Renal cortex interstitium (tissue), 11 donors: ENCODE measurements at regions not wholly inside any gene's neighbourhood (a gene's known extent, or its start where the extent isn't known, plus 50 kb on each side); places are given as distances from the start of the nearest gene placed in this dataset.

Experiments
- DNase-seq, 11 donors: peaks; one replicate each; pipeline ENCODE4 v3.0.0-alpha.2; 2013; ENCODE audit warnings: low read depth in 9 of 11, low spot score in 4 of 11; ENCODE audit errors: extremely low read depth in 1 of 11

DNA sequence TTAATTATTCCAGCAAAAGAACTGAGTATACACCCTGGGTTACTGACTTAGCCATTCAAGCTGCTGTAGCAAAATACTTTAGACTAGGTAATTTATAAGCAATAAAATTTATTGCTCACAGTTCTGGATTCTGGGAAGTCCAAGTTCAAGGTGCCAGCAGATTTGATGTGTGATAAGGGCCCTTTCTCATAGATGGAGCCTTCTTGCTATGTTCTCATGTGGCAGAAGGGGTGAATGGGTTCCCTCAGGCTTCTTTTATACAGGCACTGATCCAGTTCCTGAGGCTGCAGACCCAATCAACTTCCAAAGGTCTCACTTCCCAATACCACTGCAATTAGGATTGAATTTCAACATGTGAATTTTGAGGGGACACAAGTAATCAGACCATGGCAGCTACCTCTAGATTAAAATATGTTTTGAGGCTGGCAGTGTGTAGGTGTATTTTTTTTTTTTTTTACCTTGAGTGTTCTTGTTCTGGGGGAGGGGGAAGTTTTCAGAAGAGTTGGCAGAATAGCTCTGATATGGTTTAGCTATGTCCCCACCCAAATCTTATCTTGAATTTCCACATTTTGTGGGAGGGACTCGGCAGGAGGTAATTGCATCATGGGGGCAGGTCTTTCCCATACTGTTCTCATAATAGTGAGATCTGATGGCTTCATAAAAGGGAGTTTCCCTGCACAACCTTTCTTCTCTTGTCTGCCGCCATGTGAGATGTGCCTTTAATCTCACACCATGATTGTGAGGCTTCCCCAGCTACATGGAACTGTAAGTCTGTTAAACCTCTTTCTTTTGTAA, 178.2 kb downstream of the RASSF9 start:
- DNase-seq = no peak

DNA sequence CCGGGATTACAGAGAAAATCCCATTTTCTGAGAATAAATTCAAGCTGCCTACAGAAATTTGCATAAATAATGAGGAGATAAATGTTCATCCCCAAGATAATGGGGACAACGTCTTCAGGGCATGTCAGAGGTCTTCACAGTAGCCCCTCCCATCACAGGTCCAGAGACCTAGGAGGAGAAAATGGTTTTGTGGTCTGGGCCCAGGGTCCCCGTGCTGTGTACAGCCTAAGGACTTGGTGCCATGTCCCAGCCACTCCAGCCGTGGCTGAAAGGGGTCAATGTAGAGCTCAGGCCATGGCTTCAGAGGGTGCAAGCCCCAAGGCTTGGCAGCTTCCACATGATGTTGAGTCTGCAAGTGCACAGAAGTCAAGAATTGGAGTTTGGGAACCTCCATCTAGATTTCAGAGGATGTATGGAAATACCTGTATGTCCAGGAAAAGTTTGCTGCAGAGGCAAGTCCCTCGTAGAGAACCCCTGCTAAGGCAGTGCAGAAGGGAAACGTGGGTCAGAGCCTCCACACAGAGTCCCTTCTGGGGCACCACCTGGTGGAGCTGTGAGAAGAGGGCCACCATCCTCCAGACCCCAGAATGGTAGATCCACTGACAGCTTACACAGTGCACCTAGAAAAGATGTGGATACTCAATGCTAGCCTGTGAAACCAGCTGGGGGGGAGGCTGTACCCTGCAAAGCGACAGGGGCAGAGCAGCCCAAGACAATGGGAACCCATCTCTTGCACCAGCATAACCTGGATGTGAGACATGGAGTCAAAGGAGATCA, 176.3 kb downstream of the RASSF9 start:
- no peak for DNase-seq

DNA sequence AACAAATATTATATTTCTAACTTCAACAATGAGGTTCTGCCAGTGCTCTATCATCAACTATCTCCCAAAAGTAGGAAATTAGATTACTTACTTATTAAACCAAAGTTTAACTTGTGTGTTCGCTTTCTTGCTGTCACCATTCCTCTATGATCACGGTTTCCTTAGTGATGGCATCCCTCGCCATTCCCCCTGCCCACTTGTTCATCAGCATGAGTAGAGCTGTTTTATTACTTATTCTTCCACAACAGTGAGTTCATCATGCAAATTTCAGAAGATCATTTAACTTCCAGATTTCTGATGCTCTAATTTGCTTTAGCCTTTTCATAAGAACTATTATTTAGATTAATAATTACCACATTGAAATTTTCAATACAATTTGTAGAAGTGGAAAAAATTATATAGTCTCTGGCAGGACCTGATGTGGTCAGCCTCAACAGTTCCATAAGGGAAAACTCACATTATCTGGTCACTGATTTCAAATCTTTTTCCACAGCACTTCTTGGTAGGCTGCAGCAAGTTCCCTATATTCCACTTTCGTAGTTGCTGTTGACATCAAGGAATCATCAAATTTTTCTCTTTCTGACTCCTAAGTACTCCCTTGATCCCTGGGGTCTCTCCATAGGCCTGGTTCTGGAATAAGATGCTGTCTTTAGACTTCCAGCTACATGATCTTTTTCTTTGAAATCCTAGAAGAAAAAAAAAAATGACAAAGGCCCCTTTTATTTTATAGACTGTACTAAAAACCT, 174.6 kb downstream of the RASSF9 start:
- DNase-seq = no peak

DNA sequence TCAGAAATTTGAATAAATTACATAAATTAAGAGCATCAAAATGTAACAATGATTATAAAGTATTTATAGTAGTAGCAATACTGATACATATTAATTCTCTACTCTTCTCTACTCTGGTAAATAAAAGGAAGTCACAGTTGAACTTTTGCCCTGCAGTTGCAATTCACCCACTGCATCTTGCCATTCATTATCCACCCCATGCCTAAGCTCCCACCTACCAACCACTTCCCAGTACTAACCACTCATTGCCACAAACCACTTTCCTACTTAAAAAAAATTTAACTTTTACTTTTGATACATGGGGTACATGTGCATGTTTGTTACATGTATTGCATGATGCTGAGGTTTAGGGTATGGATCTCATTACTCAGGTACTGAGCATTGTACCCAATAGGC, 174.0 kb downstream of the RASSF9 start:
- no peak for DNase-seq

DNA sequence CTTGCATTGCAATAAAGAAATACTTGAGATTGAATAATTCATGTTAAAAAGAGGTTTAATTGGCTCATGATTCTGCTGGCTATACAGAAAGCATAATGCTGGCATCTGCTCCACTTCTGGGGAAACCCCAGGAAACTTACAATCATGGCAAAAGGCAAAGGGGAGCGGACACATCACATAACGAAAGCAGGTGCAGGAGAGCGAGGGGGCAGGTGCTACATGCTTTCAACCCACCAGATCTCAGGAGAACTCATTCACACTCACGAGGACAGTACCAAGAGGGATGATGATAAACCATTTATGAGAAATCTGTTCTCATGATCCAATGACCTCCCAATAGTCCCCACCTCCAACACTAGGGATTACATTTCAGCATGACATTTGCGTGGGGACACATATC, 172.6 kb downstream of the RASSF9 start:
- DNase-seq = no peak

DNA sequence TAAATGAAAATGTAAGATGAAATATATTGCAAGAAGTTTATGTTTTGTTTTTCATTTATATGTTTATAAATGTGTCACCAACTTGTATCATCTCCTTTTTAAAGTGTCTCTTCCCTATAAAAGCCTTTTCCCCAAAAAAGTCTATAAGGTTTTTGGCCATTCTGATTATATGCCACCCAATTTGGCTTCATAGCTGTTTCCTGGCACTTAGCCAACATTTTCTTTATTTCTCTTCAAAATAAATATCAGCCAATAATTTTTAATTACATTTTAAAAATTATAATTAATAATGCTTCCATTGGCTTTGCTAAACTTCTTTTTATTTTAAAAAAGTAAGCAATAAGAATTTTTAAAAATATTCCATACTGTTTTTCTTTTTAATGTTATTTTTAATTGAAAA, 171.8 kb downstream of the RASSF9 start:
- DNase-seq = no peak

DNA sequence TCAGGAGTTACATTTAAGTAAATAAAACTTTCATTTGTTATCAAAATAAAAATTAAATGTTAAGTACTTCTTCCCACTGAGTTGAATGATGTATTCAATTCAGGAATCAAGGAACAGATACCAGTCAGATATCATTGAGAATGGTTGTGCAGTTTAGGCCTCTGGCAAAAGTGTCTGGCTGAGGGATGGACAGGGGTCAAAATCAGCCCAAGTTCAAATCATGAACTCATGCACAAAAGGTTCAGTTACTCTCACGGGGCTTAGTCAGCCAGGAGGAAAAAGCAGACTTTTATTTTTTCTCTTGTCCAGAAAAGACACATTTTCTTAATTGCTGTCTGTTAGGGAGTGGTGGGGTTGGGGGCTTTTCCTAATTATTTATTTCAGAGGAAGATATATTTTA, 166.3 kb downstream of the RASSF9 start:
- DNase-seq = no peak

DNA sequence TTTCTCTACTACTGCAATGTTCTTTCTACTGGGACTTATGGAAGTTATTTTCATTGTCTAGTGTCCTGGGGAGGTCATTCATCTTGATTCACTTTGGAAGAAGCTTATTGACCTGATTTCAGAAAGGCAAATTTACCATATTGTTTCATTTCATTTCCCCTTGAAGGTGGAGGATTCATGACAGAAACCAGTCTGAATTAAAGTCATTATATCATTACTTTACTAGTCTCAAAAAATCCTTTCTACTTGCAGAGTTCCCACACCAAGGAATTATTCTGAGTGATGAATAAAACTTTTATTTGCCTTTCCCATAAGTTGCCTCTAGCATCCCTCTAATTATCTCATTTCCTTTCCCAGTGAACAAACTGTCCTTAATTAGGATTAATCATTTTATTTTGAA, 163.8 kb downstream of the RASSF9 start:
- DNase-seq = no peak

DNA sequence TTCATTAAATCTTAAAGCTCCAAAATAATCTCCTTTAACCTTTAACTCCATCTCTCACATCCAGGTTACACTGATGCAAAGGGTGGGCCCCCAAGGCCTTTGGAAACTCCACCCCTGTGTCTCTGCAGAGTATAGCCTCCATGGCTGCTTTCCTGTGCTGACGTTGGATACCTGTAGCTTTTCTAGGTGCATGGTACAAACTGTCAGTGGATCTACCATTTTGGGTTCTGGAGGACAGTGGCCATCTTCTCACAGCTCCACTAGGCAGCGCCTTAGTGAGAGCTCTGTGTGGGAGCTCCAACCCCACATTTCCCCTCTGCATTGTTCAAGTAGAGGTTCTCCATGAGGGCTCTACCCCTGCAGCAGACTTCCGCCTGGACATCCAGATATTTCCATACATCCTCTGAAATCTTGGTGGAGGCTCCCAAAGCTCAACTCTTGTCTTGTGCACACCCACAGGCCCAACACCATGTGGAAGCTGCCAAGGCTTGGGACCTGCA, 162.2 kb downstream of the RASSF9 start:
- DNase-seq = no peak

DNA sequence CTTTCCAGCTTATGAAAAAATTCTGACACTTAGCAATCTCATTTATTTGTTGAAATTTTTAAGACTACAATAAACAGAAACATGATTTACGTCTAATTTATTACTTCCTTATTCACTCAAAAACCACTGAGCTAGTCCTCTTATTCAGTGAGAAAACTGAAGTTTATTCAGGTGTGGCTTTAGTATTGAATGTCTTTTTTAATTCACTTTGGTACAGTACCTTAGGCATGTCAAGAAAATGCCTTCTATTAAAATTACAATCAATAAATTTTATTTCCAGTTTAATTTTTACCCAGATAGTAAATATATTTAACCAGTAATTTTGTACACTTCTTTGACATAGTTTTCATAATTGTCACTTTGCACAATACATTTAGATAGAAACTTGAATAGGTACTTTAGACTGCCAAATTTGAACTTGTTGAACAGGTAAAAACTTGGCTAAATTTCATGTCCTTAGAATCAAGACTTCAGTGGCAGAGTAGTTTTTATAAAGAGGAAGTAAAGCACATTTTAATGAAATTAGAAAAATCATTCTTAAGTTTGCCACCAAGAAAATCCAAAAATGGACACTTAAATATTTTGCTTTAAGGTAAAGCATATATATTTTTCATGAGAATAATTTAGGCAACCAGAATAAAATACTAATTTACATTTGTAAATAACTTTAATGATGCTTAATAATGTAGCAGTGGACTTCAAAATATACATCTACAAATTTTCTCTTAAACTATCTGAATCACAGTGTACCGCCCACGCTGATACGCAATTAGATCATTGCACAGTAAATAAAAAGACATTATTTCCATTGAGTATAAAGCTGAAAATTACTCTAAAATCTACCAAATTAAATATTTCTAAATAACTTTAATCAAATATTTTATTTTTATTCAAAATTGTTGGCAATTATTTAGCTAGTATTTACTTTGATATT, 159.1 kb downstream of the RASSF9 start:
- DNase-seq = no peak

DNA sequence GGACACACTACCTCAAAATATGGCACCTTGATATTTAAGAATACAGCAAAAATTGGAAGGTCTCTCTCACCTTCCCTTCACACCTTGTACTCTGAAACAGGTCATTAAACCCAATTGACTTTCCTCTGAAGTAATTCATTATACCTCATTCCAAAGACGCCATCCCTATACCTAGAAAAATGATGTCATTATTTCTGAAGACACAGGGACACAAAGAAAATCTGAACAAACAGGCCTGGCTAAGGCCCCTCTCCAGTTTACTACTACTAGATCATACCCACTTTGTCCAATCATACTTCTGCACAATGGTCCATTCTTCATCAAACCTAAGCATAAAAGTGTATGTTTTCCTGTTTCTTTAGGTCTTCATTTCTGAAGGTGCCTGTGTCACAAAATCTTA, 156.9 kb downstream of the RASSF9 start:
- no peak for DNase-seq

DNA sequence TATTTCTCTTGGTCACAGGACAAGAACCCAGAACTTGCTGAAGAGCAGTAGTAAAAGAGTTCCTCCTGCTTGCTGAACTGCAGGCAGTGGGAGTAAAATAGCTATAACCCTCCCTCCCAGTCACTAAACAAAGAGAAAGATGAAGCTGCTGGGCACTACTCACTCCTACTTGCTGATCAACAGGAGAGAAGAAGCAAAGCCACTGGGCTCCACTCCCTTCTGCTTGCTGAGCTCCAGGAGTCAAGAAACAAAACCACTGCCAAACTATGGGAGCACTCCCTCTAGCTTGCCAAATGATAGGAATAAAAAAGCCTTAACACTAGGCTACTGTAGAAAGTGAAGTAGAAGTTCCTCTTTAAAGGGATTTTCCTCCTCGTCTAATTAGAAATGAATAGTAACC, 155.3 kb downstream of the RASSF9 start:
- no peak for DNase-seq

DNA sequence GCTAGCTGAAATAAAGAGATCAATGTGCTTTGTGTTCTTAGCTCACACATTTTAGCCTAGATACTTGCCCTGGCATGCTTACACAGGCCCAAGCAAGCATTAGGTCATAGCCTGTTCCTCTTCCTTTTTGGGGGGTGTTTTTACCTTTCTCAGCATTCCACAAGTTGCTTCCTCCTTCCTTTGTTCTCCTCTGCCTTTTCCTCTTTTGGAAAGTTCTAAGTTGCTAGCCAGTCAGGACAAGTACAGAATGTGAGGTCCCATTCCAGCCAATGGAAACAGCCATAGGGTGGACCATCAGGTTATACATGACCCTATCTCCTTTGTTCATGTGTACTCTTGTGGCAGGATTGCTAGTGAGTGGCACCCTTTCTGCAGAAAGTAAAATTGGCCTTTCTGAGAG, 154.9 kb downstream of the RASSF9 start:
- DNase-seq = no peak

DNA sequence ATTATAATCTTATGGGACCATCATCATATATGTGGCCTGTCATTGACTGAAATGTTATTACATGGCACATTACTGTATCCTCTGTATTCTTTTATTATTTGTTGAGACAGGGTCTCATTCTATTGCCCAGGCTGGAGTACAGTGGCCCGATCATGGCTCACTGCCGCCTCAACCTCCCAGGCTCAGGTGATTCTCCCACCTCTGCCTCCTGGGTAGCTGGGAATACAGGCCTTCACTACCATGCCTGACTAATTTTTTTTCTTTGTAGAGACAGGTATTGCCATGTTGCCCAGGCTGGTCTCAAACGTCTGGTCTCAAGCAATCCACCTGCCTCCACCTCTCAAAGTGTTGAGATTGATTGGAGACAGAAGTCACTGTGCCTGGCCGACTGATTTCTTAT, 153.2 kb downstream of the RASSF9 start:
- DNase-seq = no peak

DNA sequence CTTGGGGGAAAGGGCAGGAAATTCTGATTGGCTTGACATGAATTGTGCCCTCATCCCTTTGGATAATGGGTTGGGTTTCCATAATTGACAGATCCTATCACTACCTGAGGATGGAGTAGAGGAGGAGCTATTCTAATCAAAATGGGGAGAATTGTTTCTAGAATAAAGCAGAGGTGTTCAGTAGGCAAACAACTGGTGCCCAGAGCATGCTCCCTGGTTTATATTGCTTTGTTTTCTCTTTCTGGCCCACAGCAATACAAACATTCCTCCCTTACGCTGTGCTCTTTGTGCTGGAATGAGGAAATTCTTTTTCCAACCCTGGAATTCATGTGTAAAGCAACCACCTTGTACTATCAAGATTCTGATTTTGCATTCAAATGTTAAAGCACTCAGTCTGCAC, 147.4 kb downstream of the RASSF9 start:
- peak in 2 of 11 donors; percentile 20 to 27 for DNase-seq

DNA sequence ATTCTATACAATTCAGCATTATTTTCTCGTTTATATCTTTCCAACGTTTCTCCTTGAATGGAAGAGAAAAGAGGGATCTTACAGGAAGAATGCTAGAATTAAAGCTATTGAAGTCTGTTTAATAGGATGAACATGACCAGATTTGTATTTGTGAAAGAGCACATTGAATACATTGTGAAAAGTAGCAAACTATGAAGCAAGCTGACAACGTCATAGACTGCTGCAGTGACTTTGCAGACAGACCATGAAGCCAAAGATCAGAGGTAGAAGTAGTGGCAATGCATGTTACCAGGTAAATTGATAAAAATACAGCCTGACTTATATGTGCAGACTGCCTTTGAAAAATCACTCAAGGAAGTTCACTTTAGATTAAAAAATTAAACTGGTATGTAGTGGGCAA, 146.1 kb downstream of the RASSF9 start:
- DNase-seq = no peak

DNA sequence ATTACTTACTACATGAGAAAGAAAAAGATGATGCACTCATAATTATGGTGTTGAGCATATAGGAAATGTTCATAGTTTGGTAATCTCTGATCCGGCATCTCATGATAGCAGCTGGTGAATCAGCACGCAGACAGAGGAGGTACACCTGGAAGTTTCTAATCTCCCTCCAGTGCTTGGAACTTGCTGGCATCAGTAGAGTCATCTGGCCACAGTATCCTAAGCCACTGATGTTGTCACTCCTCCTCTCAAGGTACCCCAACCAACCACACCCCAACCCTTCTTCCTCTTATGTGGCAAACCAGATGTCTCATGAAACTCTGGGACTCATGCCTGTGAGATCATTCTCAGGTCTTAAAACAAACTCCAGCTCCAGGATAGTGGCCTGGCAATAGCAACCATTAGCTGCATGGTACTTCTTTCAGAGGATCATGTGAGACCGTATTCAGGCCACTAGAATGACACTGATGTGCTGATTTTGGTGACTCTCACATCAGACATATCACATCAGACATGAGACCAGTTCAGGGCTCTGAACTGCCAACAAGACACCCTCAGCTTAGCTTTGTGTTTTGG, 143.0 kb downstream of the RASSF9 start:
- no peak for DNase-seq

DNA sequence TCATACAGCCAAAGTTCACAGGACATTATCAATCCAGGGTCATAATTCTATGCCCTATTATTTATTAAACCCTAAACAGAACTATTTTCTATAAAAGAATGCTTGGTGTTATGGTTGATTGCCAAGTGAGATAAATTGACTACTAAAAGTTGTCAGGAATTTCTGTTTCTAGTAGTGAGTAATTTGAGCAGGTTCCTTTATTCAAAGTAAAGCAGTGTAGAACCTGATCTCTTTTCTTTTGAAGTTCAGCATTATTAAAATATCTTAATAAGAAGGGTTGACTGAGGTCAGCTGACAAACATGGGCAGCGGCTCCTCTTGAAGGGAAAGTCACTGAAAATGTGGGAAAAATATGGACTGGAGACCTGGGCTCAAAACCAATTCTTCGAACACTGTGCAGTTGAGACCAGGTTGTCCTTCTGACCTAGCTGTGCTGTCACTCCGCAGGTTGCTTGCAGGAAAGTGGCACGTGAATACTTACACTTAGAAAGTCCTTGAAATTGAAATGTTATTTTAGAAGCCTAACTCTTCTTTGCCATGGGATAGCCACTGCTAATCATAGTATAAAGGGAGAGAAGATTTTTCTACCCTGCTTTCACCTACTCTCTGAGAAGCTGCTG, 141.0 kb downstream of the RASSF9 start:
- no peak for DNase-seq
